ENCODE measurements at regions not wholly inside any gene's neighbourhood (a gene's known extent, or its start where the extent isn't known, plus 50 kb on each side); places are given as distances from the start of the nearest gene placed in this dataset.

DNA sequence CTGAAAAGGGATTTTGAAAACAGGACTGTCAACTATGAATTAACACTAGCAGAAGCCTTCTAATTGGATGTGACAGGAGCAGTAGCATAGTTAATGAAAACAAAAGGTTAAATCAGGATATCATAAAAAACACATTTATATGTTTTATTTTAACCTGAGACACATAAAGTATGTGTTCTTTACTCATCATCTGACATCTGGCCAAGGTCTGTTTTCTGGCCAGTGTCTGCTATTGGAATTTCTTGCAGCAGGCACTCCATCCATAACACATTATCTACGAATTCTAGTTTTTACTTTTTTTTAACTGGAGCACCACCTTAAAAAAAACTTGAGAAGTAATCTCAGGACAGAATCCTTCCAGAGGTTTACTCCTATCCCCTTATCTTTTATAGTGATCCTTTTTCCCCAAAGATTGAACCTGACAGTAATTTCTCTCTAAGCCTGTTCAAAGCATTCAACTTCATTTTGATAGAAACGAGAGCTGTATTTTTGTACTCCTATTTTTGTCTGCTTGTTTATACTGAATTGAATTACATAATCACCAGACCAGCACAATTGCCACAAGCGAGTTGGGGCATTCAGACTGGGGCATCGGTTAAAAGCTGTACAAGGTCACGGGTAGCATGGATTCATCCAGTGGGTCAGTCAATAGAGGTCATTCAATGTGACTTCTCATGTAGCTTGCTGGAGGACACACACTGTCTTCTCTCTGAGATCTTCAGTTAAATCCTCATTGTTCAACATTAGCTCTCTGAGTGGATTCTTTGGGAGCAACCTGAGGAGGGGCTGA lies 205.6 kb upstream of the CLINT1 start:
- H3K4me1 Mint-ChIP-seq: no peaks in the 10 kb centered on the region
- no peaks in the 10 kb centered on the region for H3K9me3 Mint-ChIP-seq
- ATAC-seq (no peak), DNase-seq (ENCODE audit: low spot score in 2 of 2) (no peak)
- H3K27ac Mint-ChIP-seq: no peak overlapping the region
- H3K4me3 Mint-ChIP-seq: no peak overlapping the region
- H3K36me3 Mint-ChIP-seq: no peaks in the 10 kb centered on the region

DNA sequence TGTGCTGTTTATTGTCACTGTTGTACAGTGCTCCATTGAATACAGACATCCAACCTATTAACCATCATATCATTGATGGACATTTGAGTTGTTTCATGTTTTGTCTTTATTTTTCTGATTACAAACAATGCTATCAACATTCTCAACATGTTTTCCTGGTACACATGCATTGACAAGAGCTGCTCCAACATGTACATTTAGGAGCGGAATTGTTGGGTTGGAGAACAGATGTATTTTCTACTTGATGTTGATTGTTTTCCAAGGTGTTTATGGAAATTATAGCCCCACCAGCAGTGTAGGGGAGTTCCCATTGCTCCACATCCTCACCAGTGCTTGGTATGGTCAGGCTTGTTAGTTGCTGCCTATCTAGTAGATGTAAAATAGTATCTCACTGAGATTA lies 204.1 kb upstream of the CLINT1 start:
- Mint-ChIP-seq H3K4me3 (no peak overlapping the region), H3K36me3 (no peaks in the 10 kb centered on the region), H3K9me3 (no peaks in the 10 kb centered on the region), H3K27ac (no peak overlapping the region), H3K4me1 (no peaks in the 10 kb centered on the region)
- no peak for DNase-seq (ENCODE audit: low spot score in 2 of 2)
- no peak for ATAC-seq

DNA sequence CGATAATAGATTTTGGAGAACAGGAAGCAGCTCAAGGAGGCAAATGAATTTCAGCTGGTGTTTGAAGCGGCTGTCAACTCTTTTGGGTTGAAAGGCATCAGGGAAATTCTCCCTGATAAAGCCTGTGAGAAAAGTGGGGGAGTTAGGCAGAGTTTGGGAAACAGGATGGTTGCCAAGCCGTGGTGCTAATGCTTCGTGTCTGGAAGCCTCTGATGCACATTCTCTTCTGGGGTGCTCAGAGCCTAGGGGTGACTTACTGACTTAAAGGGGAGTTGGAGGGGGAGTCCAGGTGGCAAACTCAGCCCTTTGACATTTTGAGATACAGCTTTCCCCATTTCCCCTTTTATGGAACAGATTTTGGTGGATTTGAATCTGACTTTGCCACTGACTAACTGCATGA lies 202.5 kb upstream of the CLINT1 start:
- H3K9me3 Mint-ChIP-seq: no peaks in the 10 kb centered on the region
- H3K27ac Mint-ChIP-seq: no peak overlapping the region
- DNase-seq (ENCODE audit: low spot score in 2 of 2) (no peak), ATAC-seq (no peak)
- no peaks in the 10 kb centered on the region for H3K4me1 Mint-ChIP-seq
- no peaks in the 10 kb centered on the region for H3K36me3 Mint-ChIP-seq
- H3K4me3 Mint-ChIP-seq: no peak overlapping the region

DNA sequence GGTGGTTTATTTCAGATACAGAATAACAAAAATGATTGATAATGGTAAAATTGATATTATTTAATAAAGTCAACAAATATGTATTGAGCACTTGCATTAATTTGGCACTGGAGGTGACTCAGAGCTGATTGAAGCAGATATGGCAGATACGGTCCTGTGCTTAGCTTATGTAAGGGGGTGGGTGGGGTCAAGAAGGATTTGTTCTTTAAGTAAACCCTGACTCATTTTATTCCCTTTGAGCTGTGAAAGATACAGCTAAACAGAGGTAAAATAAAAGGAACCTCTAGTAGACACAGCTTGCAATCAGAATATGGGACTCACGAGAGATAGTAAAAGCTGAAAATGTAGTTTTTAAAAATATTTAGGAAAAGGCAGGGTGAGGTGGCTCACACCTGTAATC lies 201.3 kb upstream of the CLINT1 start:
- H3K36me3 Mint-ChIP-seq: no peaks in the 10 kb centered on the region

GRCh38 chr5:158058208-158059120 lies 199.5 kb upstream of the CLINT1 start:
- Mint-ChIP-seq H3K36me3 (no peaks in the 10 kb centered on the region), H3K27ac (no peak overlapping the region), H3K4me1 (no peaks in the 10 kb centered on the region), H3K9me3 (no peaks in the 10 kb centered on the region), H3K4me3 (no peak overlapping the region)
- ATAC-seq: no peak
- no peak for DNase-seq (ENCODE audit: low spot score in 2 of 2)

More for the DNA sequence above, 201.3 kb upstream of the CLINT1 start:
- no peaks in the 10 kb centered on the region for H3K4me1 Mint-ChIP-seq
- H3K4me3 Mint-ChIP-seq: no peak overlapping the region
- ATAC-seq (no peak), DNase-seq (ENCODE audit: low spot score in 2 of 2) (no peak)
- no peak overlapping the region for H3K27ac Mint-ChIP-seq
- no peaks in the 10 kb centered on the region for H3K9me3 Mint-ChIP-seq

- Mint-ChIP-seq H3K4me1 (no peaks in the 10 kb centered on the region), H3K36me3 (no peaks in the 10 kb centered on the region), H3K4me3 (no peak overlapping the region), H3K9me3 (no peaks in the 10 kb centered on the region), H3K27ac (no peak overlapping the region)
- ATAC-seq (no peak), DNase-seq (ENCODE audit: low spot score in 2 of 2) (no peak)
Observed at GRCh38 chr5:158056130-158056825, 197.3 kb upstream of the CLINT1 start.

DNA sequence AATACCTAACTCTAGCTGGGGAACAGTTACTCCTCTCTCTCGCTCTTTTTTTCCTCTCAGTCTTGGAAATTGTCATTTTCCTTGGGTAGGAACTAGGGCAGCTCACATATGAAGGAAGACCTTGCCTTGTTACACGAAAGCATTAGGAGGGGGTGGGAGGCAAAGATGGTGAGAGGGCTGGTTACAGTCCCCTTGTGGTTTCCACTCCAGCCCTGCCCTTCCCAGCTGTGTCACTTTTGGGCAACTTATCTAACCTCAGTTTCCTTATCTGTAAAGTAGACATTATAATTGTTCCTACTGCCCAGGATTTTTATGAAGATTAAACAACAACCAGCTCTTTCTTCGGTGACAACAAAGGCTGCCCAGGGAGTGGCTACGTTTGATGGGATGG lies 196.2 kb upstream of the CLINT1 start:
- no peak for ATAC-seq

DNA sequence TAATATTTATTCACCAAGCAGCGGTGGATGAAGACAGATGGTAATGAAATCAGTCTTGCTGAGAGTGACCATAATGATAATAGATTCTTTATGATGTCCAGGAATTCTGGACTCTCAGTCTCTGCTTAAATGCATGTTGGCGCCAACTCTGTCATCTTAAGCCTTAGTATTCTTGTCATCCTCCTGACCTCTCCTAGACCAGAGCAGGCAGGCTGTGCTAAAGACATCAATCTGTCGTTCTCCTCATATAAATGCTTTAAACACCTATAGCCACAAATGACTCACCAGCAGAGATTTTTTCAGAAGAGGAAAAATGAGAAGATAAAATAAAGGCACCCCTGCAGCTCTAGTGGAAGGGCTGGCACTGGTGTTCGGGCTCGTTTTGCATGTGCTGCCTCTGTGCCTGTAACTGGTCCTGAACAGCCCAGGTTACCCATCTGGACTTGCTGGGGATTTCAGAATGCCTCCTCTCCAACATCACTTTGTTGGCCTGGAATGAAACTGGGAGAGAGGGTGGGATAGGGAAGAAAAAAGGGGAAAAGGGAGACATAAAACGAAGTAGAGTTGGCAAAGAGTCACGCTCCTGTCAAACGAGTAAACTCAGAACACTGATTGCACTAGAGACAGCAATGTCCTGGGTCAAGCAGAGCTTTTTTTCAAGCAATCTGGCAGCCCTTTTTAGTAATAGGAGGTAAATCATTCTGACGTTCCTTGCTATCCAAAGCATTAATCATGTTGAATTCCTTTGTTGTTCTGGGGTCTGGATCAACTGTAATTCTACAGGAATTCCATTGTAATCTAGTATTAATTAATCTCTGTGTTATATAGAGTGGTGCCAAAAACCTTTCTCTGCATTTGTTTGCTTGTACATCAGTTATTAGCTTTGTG lies 195.5 kb upstream of the CLINT1 start:
- Mint-ChIP-seq H3K4me3 (no peak overlapping the region), H3K4me1 (no peaks in the 10 kb centered on the region), H3K27ac (no peak overlapping the region), H3K9me3 (no peaks in the 10 kb centered on the region), H3K36me3 (no peaks in the 10 kb centered on the region)
- DNase-seq (ENCODE audit: low spot score in 2 of 2) (no peak), ATAC-seq (no peak)

More for the DNA sequence above, 196.2 kb upstream of the CLINT1 start:
- no peak overlapping the region for H3K27ac Mint-ChIP-seq
- no peak overlapping the region for H3K4me3 Mint-ChIP-seq
- no peaks in the 10 kb centered on the region for H3K36me3 Mint-ChIP-seq
- H3K9me3 Mint-ChIP-seq: no peaks in the 10 kb centered on the region
- no peaks in the 10 kb centered on the region for H3K4me1 Mint-ChIP-seq
- no peak for DNase-seq (ENCODE audit: low spot score in 2 of 2)

- Mint-ChIP-seq H3K4me1 (no peaks in the 10 kb centered on the region), H3K9me3 (no peaks in the 10 kb centered on the region), H3K4me3 (no peak overlapping the region), H3K36me3 (no peaks in the 10 kb centered on the region), H3K27ac (no peak overlapping the region)
- DNase-seq (ENCODE audit: low spot score in 2 of 2) (no peak), ATAC-seq (no peak)
Observed at GRCh38 chr5:158051036-158051435, 192.1 kb upstream of the CLINT1 start.

DNA sequence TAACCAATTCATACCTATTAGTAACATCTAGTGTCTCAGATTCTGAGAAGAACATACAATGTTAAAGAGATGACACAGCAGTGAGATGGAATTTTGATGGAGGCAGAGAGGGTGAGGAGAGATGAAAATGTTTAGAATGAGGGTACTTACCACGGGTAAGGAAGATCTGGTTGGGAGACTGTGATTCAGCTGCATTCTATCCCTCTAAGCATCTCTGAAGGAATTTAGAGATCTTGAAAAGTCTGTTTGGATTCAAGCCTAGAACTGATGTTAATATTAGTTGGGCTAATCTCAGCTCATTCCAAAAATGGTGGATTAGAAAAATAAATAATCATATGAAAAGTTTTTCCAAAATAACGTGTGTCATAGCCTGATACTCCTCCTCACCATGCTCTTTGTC lies 191.5 kb upstream of the CLINT1 start:
- no peak overlapping the region for H3K4me3 Mint-ChIP-seq
- H3K27ac Mint-ChIP-seq: no peak overlapping the region
- no peaks in the 10 kb centered on the region for H3K9me3 Mint-ChIP-seq
- no peaks in the 10 kb centered on the region for H3K36me3 Mint-ChIP-seq
- ATAC-seq (no peak), DNase-seq (ENCODE audit: low spot score in 2 of 2) (no peak)
- no peaks in the 10 kb centered on the region for H3K4me1 Mint-ChIP-seq

DNA sequence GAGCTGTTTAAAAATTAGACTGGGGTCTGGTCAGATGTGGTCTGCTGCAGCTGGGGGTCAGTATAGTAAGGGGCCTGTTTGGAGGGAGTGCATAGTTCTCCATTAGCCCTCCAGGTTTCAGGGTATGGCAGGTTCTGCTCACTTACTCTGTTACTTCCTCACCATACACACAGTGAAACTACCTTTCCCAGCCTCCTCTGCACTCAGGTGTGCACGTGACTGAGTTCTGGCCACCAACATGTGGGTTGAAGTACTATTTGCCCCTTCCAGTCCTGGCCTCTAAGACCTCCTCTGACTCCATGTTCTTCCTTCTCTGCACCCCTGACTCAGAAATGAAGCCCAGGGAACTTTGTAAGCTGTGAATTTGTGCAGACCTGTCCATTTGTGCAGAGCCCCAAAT lies 190.5 kb upstream of the CLINT1 start:
- ATAC-seq (no peak), DNase-seq (ENCODE audit: low spot score in 2 of 2) (no peak)
- Mint-ChIP-seq H3K27ac (no peak overlapping the region), H3K4me1 (no peaks in the 10 kb centered on the region), H3K4me3 (no peak overlapping the region), H3K9me3 (no peaks in the 10 kb centered on the region), H3K36me3 (no peaks in the 10 kb centered on the region)

GRCh38 chr5:158045696-158046095 lies 186.8 kb upstream of the CLINT1 start:
- Mint-ChIP-seq H3K9me3 (no peaks in the 10 kb centered on the region), H3K4me1 (no peaks in the 10 kb centered on the region), H3K27ac (no peak overlapping the region), H3K4me3 (no peak overlapping the region), H3K36me3 (no peaks in the 10 kb centered on the region)
- no peak for ATAC-seq
- DNase-seq (ENCODE audit: low spot score in 2 of 2): no peak

DNA sequence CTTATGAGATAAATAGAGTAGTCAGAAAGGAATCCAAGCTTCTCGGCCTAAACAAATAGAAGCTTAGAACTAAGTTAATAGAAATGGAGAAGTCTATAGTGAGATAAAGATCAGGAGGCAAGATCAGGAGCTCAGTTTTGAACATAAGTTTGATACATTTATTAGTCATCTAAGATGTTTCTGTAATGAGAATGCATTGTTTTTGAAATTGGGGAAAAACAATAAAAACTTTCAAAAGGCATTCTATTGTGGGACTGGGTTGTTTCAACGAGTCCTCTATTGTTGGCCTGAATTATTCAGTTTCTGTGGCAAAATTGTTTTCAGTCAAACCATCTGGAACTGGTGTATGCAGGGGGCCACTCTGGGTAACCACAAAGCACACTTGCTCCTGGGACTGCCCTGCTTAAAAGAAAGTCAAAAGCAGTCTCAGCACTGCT lies 181.0 kb upstream of the CLINT1 start:
- peaks cover 2% of the 10 kb centered on the region for H3K9me3 Mint-ChIP-seq
- DNase-seq (ENCODE audit: low spot score in 2 of 2): no peak
- no peak overlapping the region for H3K4me3 Mint-ChIP-seq
- no peak overlapping the region for H3K27ac Mint-ChIP-seq
- ATAC-seq: no peak
- H3K36me3 Mint-ChIP-seq: no peaks in the 10 kb centered on the region
- no peaks in the 10 kb centered on the region for H3K4me1 Mint-ChIP-seq

DNA sequence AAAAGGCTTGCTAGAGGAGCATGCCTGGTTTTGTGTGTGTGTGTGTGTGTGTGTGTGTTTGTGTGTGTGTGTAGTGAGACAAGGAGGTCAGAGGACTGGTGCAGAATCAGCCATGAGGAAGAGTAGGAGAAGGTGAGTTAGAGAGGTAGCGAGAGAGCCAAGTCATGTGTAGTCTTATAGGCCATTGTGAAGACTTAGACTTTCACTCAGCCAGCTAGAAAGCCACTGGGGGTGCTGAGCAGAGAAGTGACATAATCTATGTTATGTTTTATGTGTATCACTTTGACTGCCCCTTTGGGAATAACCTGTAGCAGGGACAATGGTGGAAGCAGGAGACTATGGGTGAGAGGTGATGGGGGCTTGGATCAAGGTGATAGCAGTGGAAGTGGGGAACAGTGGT lies 180.5 kb upstream of the CLINT1 start:
- Mint-ChIP-seq H3K9me3 (peaks cover 7% of the 10 kb centered on the region), H3K4me3 (no peak overlapping the region), H3K4me1 (no peaks in the 10 kb centered on the region), H3K27ac (no peak overlapping the region), H3K36me3 (no peaks in the 10 kb centered on the region)
- ATAC-seq (no peak), DNase-seq (ENCODE audit: low spot score in 2 of 2) (no peak)

Data from stimulated activated effector memory CD8-positive, alpha-beta T cell treated with anti-CD3 and anti-CD28 coated beads, Interleukin-12 subunit alpha, Interleukin-12 subunit beta, amount 100 ng/mL, for 72 hours (primary cell).